Stimulated activated naive CD8-positive, alpha-beta T cell treated with anti-CD3 and anti-CD28 coated beads, Interleukin-15, amount 100 ng/mL, for 72 hours (primary cell): ENCODE measurements at regions not wholly inside any gene's neighbourhood (a gene's known extent, or its start where the extent isn't known, plus 50 kb on each side); places are given as distances from the start of the nearest gene placed in this dataset.

Experiments used
- ATAC-seq: fragments of 150-1000 bp; cut with Tn5 transposase; 2 replicates; pipeline ENCODE4 v1.10.0; 2021; ENCODE audit warnings: mild to moderate bottlenecking, moderate library complexity
- DNase-seq, 2 donors: peaks; one replicate each; pipeline ENCODE4 v3.0.0; 2021 to 2022
- H3K27ac Mint-ChIP-seq, 2 donors: one replicate each; pipeline ENCODE4 v1.8.0; 2022; ENCODE audit warnings: mild to moderate bottlenecking in 2 of 2, mixed read lengths in 2 of 2, moderate library complexity in 2 of 2
- H3K27me3 Mint-ChIP-seq: one replicate; pipeline ENCODE4 v1.8.0; 2022; ENCODE audit warnings: mixed read lengths
- H3K4me1 Mint-ChIP-seq: one replicate; pipeline ENCODE4 v1.8.0; 2022; ENCODE audit warnings: mild to moderate bottlenecking, mixed read lengths
- H3K4me3 Mint-ChIP-seq, 2 donors: one replicate each; pipeline ENCODE4 v1.8.0; 2022; ENCODE audit warnings: mild to moderate bottlenecking in 2 of 2, mixed read lengths in 2 of 2, moderate library complexity in 1 of 2
- H3K9me3 Mint-ChIP-seq, 2 donors: one replicate each; pipeline ENCODE4 v1.8.0; 2022; ENCODE audit warnings: mixed read lengths in 2 of 2

DNA sequence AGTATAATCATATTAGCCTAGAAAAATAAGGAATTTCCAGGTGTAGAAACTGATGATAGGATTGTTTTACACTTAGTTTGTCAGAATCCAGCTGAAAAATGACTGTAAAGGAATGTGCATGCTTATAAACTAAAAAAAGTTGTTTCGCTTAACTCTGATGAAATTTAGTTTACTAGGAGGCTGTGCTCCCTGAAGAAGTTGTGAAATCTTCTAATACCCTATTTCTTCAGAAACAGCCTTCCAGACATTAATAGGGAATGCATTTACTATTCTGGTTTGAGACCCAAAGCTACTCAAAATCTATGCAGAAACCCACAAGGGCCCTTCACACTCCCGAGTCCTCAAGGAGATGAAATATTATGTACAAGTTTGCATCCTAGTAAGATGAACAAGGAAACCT, 105.5 kb upstream of the SSTR4 start:
- H3K27ac Mint-ChIP-seq: no peak overlapping the region
- no peak for DNase-seq
- no peaks in the 10 kb centered on the region for H3K27me3 Mint-ChIP-seq
- H3K4me3 Mint-ChIP-seq: no peak overlapping the region
- ATAC-seq: no peak
- no peaks in the 10 kb centered on the region for H3K4me1 Mint-ChIP-seq
- H3K9me3 Mint-ChIP-seq: no peaks in the 10 kb centered on the region

DNA sequence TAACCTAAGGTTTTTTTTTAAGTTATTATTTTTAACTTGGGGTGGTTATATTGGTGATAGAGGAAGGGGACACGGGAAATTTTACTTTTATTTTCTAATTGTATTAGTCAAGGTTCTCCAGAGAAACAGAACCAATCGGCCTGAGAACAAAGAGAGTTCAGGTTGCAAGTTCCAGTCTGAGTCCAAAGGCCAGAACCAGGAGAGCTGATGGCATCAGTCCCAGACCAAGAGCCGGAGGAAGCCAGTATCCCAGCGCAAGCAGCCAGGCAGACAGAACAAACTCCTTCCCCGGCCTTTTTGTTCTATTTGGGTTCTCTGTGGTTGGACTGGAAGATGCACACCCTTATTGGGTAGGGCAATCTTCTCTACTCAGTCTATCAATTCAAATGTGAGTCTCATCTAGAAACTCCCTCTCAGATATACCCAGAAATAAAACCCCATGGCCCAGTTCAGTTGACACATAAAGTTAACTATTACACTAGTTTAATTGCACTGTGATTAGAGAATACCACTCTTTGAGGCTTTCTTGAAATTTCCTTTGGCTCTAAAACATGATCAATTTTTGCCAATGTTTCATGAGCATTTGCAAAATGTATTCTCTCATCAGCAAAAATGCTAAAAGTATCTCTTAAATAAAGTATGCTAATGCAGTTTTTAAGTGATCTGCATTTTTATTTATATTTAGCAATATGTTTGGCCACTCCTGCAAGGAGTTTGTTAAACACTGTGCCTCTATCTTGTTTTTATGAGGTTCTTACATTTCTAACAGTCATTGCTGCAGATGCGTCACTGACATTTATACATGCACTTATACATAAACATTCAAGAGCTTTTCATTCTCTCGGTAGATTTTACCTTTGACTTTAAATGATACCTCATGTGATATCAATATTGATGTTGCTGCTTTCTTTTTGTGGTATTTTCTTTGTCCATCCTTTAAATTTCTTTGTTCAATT, 103.2 kb upstream of the SSTR4 start:
- Mint-ChIP-seq H3K4me1 (no peaks in the 10 kb centered on the region), H3K4me3 (no peak overlapping the region), H3K27me3 (no peaks in the 10 kb centered on the region), H3K9me3 (no peaks in the 10 kb centered on the region), H3K27ac (no peak overlapping the region)
- DNase-seq (no peak), ATAC-seq (no peak)

DNA sequence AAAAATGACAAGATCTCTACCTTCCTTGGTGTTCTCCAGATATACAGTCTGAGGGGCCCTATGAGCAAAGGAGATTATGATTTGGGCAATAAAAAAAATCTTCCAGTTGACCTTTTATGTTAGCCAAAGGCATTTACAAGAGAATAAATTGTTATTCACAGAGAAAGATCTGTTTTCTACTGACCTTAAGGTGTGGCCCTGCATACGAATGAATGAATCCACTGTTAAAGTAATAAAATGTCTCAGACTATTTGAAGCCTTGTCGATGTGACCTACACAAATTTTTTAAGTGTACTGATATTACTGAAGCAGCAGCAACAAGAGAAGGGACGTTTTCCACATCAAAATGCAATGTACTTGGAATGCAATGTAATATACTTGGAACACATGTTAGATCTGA, 95.9 kb upstream of the SSTR4 start:
- Mint-ChIP-seq H3K4me1 (no peaks in the 10 kb centered on the region), H3K27ac (no peak overlapping the region), H3K4me3 (no peak overlapping the region), H3K27me3 (peaks cover 8% of the 10 kb centered on the region), H3K9me3 (no peaks in the 10 kb centered on the region)
- no peak for DNase-seq
- no peak for ATAC-seq

DNA sequence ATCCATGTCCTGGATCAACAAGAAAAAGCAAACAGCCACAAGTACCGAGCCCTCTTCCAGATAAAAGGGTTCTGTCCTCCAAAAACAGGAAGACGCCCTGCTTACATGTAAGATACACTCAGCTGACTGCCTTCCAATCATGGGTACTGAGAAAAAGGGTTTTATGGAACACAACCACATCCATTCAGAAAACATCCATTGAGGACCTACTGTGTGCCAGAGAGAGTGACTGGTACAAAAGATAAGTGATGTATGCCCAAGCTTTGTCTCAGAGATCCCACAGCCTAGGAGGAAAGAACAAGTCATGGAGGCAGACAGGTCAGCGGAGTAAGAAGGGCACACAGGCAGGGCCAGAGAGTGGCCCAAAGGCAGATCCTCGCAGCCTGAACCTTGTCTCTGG, 94.8 kb upstream of the SSTR4 start:
- no peak for ATAC-seq
- Mint-ChIP-seq H3K27ac (no peak overlapping the region), H3K27me3 (peaks cover 8% of the 10 kb centered on the region), H3K9me3 (no peaks in the 10 kb centered on the region), H3K4me3 (no peak overlapping the region), H3K4me1 (no peaks in the 10 kb centered on the region)
- DNase-seq: no peak

DNA sequence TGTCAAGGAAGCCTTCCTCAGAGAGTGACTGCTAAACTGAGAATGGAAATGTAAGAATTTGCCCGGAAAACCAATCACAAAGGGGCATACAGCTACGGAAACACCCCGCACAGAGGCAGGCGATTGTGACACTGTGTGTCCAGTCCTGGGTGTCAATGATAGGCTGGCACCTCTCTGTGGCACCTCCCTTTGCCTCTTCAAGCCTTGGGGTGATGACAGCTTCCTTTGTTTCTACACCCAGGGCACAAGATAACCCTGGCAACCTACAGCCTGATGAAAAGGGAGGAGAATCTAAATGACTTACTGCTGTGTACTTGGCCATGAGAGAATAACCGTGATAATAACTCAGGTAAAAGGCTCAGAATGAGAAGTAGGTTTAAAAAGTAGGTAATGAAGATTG, 93.6 kb upstream of the SSTR4 start:
- H3K27me3 Mint-ChIP-seq: peaks cover 8% of the 10 kb centered on the region
- DNase-seq (no peak), ATAC-seq (no peak)
- H3K27ac Mint-ChIP-seq: peak overlapping the region in 1 of 2 donors; percentile 38
- H3K4me3 Mint-ChIP-seq: no peak overlapping the region
- H3K4me1 Mint-ChIP-seq: no peaks in the 10 kb centered on the region
- no peaks in the 10 kb centered on the region for H3K9me3 Mint-ChIP-seq

DNA sequence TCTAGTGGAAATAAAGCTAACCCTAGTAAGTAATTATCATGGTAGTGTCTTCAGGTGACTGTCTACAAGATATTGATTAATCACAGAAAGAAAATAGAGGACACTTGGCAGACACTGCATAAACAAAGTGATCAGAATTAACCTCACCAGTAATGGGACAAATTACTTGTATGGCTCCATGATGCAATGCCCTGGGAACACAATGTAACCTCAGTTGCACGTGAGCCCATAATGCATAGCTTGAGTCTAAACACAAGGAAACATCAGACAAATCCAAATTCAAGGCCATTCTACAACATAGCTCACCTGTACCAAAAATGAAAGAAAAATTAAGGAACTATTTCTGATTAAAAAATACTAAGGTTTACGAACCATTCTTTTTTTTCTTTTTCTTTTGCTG, 92.4 kb upstream of the SSTR4 start:
- Mint-ChIP-seq H3K27ac (no peak overlapping the region), H3K4me3 (no peak overlapping the region), H3K4me1 (no peaks in the 10 kb centered on the region), H3K27me3 (peaks cover 8% of the 10 kb centered on the region), H3K9me3 (no peaks in the 10 kb centered on the region)
- ATAC-seq: no peak
- DNase-seq: no peak

DNA sequence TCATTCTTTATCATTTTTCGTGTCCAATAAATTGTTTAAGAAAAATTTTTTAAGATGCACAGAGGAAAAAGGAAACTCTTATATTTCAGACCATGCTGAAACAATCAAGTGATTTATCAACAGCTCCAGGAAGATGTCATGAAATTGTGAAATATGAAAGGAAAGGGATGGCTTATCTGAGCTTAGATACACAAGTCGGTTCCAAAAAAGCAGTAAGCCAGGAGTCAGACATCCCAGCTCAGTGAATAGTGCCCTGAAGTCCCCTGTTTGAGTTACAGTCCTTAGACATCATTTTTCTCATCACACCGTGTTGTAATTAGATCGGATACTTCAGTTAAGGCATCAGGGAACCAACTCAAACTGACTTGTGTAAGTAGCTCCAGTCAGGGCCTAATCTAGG, 91.0 kb upstream of the SSTR4 start:
- no peaks in the 10 kb centered on the region for H3K4me1 Mint-ChIP-seq
- no peak overlapping the region for H3K4me3 Mint-ChIP-seq
- DNase-seq (no peak), ATAC-seq (no peak)
- peak overlapping the region in 1 of 2 donors; percentile 74 for H3K27ac Mint-ChIP-seq
- no peaks in the 10 kb centered on the region for H3K27me3 Mint-ChIP-seq
- no peaks in the 10 kb centered on the region for H3K9me3 Mint-ChIP-seq

DNA sequence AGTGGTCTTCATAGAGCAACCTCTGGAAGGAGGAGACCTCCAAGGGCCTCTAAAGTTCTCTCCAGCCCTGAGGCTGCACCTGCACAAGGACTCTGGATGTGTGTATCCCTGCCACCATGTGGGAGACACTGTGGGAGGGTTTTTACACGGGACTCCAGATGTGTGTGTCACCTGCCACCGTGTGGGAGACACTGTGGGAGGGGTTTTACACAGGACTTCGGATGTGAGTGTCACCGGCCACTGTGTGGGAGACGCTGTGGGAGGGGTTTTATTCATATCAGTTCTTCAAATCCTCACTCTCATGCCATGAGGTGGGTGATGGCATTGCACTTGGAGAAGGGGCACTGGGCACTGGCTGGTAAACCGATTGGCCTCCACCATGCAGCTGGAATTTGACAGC, 90.2 kb upstream of the SSTR4 start:
- DNase-seq: no peak

DNA sequence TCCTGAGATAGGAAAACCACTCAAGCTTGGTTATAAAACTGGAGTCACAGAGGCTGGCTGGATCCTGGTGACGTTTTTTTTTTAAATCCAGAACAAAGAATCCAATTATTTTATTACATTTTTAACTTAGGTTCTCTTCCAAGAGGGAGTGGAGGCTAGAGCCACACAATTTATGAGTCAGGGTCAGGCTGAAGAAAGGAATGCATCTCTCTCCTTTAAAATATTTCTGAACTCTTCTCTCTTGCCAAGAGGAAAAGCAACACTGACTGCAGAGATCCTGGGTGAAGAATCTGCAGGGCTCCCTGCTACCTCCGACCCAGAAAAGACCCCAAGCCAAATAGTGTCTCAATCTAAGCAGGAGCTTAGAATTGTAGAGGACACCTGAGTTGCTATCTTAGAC, 88.5 kb upstream of the SSTR4 start:
- no peak overlapping the region for H3K4me3 Mint-ChIP-seq
- no peak for DNase-seq
- ATAC-seq: no peak
- H3K27me3 Mint-ChIP-seq: no peaks in the 10 kb centered on the region
- no peaks in the 10 kb centered on the region for H3K4me1 Mint-ChIP-seq
- no peaks in the 10 kb centered on the region for H3K9me3 Mint-ChIP-seq
- H3K27ac Mint-ChIP-seq: no peak overlapping the region

More for the DNA sequence above, 90.2 kb upstream of the SSTR4 start:
- H3K4me1 Mint-ChIP-seq: no peaks in the 10 kb centered on the region
- no peak for ATAC-seq
- H3K27me3 Mint-ChIP-seq: no peaks in the 10 kb centered on the region
- no peak overlapping the region for H3K27ac Mint-ChIP-seq
- no peaks in the 10 kb centered on the region for H3K9me3 Mint-ChIP-seq
- H3K4me3 Mint-ChIP-seq: no peak overlapping the region

DNA sequence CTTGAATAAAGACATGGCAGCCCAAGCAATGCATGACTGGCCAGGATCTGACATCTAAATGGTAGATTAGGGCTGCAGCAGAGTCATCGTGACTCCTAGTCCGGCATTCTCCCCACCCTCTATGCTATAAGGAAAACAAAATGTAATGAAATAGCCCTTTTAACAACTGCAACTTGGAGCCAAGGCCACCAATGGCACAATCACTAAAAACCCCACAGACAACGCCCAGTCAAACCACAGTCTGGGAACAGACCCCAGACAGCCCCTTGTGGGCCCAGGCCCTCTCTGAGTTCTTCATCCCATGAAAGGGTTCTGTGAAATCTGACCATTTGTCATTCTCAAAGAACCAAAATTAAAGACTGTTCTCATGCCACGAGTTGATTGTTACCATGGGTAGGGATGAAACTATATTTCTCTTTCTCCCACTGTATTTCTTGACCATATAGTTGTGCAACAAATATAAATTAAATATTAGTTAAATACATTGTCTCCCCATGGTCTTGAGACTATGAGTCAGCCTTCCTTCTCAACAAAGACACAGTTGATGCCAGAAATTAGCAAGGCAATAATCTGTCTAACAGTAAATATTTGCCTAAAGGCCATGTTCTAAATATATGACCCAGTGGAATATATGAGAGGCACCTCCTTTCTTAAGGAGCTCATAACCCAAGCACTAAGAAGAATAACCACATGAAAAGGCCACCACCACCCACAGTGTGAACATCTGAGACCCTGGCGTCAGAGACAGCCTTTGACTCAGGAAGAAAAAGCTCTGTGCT, 85.6 kb upstream of the SSTR4 start:
- H3K4me3 Mint-ChIP-seq: no peak overlapping the region
- H3K9me3 Mint-ChIP-seq: peaks cover 8 to 10% of the 10 kb centered on the region in 2 donors
- no peak overlapping the region for H3K27ac Mint-ChIP-seq
- no peak for ATAC-seq
- H3K4me1 Mint-ChIP-seq: no peaks in the 10 kb centered on the region
- peaks cover 9% of the 10 kb centered on the region for H3K27me3 Mint-ChIP-seq
- DNase-seq: no peak

DNA sequence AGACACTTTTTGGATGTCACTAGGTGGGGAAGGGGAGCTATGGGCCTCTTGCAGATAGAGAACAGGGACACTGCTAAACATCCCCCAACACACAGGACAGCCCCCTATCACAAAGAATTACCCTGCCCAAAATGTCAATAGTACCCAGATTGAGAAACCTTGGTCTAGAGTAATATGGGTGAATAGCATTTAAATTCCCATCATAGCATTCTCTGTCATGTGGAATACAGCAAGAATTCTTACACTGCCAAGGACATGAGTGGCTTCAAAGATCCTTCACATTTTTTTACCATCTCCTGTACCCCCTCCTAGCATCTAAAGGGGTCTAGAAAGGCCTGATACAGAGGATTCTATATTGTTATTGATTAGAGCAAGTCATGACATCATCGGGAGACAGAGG, 83.1 kb upstream of the SSTR4 start:
- H3K4me3 Mint-ChIP-seq: no peak overlapping the region
- H3K9me3 Mint-ChIP-seq: peaks cover 8 to 10% of the 10 kb centered on the region in 2 donors
- H3K27me3 Mint-ChIP-seq: peaks cover 9% of the 10 kb centered on the region
- no peak for ATAC-seq
- H3K4me1 Mint-ChIP-seq: no peaks in the 10 kb centered on the region
- no peak for DNase-seq
- no peak overlapping the region for H3K27ac Mint-ChIP-seq

DNA sequence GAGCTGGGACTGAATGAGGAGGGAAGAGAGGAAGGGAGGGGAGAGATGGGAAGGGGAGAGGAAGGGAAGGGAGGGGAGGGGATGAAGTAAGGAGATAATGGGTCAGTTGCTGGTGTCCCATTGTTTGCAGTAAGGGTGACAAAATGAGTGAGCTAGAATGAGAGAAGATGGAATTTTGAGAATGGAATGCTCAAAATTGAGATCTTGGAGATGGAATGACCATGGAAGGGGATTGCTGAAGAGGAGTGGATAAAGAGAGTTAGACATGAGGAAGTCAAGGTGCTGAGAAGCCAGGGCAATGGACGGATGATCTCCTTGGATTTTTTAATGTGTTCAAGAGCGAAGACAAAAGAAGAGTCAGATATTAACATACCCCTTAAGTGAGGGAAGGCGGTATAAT, 80.5 kb upstream of the SSTR4 start:
- Mint-ChIP-seq H3K9me3 (peaks cover 8 to 10% of the 10 kb centered on the region in 2 donors), H3K27me3 (peaks cover 9% of the 10 kb centered on the region), H3K27ac (no peak overlapping the region), H3K4me1 (no peaks in the 10 kb centered on the region), H3K4me3 (no peak overlapping the region)
- DNase-seq (no peak), ATAC-seq (no peak)

DNA sequence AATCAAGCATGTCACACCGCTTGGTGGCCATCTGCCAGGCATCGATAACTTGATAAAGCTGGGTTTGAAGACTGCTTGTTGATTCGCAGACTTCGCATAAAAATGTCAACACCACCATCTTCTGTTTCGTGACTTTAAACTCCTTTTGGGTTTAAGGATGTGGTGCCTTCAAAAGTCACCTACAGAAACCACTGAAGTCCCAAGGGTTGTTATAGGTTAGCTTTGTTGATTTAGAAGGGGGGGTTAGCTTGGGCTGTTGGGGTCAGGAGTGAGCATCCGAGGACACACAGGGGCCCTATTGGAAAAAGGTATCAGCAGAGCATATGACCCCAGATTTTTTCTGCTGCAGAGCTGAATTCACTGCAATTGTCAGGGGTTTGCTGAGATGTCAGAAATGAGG, 76.7 kb upstream of the SSTR4 start:
- peaks cover 2% of the 10 kb centered on the region for H3K27me3 Mint-ChIP-seq
- peaks cover 2 to 3% of the 10 kb centered on the region in 2 donors for H3K9me3 Mint-ChIP-seq
- DNase-seq (no peak), ATAC-seq (no peak)
- H3K27ac Mint-ChIP-seq: no peak overlapping the region
- no peaks in the 10 kb centered on the region for H3K4me1 Mint-ChIP-seq
- H3K4me3 Mint-ChIP-seq: no peak overlapping the region

DNA sequence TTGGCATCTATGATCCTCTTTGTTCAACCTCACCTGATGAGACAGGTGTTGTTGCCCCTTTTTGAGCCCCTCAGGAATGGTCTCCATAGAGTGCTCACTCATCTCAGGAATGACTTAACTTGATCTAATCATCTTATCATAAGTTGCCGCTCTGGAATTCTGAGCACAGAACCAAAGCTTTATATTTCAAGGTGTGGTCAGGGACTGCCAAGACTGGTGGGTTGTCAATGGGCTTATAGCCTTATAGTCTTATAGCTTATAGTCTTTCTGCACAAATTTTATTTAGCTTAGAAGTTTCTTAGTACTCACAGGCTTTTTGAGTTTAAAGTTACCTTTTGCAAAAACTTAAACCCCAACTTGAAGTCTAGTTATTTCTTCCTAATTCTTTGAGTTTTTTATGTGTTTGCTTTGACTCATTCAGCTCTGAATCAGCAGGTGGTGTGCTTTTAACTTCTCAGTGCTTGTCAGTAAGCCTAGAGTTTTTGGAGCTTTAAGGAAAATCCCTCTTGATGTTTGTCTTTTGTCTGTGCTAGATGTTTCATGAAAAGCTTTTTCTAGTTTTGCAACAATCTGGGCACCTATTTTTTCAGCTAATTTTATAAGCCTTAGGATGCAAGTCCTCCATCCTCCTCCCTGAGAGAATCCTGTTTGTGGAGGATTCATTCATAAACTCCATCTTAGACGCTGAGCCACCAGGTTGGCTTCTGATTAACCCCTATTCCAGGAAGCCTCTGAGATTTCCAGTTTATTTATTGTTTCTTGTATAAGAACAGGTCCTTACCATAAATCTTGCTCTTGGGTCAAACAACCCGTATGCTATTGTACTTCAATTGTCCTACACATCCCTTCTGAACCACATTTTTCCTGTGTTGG, 72.3 kb upstream of the SSTR4 start:
- Mint-ChIP-seq H3K9me3 (peaks cover under 1 to 4% of the 10 kb centered on the region in 2 donors), H3K4me1 (no peaks in the 10 kb centered on the region), H3K27me3 (peaks cover 15% of the 10 kb centered on the region), H3K27ac (no peak overlapping the region), H3K4me3 (no peak overlapping the region)
- DNase-seq: no peak
- ATAC-seq: no peak

DNA sequence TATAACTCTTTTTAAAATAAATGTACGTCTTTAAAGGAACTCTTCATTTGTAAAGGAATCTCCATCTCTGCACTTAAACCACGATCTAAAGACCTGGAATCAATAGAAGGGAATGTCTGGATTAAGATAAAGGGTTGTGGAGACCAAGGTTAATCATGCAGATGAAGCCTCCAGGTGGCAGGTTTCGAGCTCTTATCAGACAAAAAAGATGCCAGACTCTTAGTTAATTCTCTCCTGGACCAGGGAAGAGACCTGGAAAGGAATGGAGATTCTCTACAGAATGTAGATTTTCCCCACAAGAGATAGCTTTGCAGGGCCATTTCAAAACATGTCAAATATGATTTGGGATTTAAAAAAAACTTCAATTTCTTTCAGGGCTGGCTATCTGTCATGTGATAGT, 71.5 kb upstream of the SSTR4 start:
- DNase-seq: no peak
- Mint-ChIP-seq H3K4me1 (no peaks in the 10 kb centered on the region), H3K4me3 (no peak overlapping the region), H3K9me3 (peaks cover 8 to 10% of the 10 kb centered on the region in 2 donors), H3K27me3 (peaks cover 20% of the 10 kb centered on the region), H3K27ac (no peak overlapping the region)
- ATAC-seq: no peak
